ENCODE measurements at regions not wholly inside any gene's neighbourhood (a gene's known extent, or its start where the extent isn't known, plus 50 kb on each side); places are given as distances from the start of the nearest gene placed in this dataset.
"Not testable (repeated sequence)": the region's sequence is repeated elsewhere in the genome, so short reads cannot be mapped to it uniquely, and the experiment has no call there.

- no peak for DNase-seq
These were observed 256.2 kb upstream of the NPSR1 start for GRCh38 chr7:34401776-34402175.

GRCh38 chr7:34406848-34407530 lies 251.0 kb upstream of the NPSR1 start:
- no peak for DNase-seq

- no peak for DNase-seq
These were observed 250.4 kb upstream of the NPSR1 start for GRCh38 chr7:34407586-34407985.

- no peak for DNase-seq
These were observed 240.2 kb upstream of the NPSR1 start for GRCh38 chr7:34417781-34418180.

- DNase-seq: no peak
These were observed 236.5 kb upstream of the NPSR1 start for GRCh38 chr7:34421526-34421925.

GRCh38 chr7:34425194-34425593 lies 232.8 kb upstream of the NPSR1 start:
- DNase-seq: no peak

GRCh38 chr7:34425631-34426384 lies 232.2 kb upstream of the NPSR1 start:
- no peak for DNase-seq

- no peak for DNase-seq
These were observed 227.6 kb upstream of the NPSR1 start for GRCh38 chr7:34430456-34430855.

GRCh38 chr7:34438436-34438835 lies 219.6 kb upstream of the NPSR1 start:
- no peak for DNase-seq

GRCh38 chr7:34445653-34446052 lies 212.4 kb upstream of the NPSR1 start:
- DNase-seq: no peak

- not testable (repeated sequence) for DNase-seq
These were observed 209.5 kb upstream of the NPSR1 start for GRCh38 chr7:34448531-34448930.

- DNase-seq: no peak
These were observed 208.3 kb upstream of the NPSR1 start for GRCh38 chr7:34449765-34450164.

- no peak for DNase-seq
These were observed 206.8 kb upstream of the NPSR1 start for GRCh38 chr7:34451183-34451582.

GRCh38 chr7:34451923-34452322 lies 206.1 kb upstream of the NPSR1 start:
- DNase-seq: no peak

GRCh38 chr7:34452363-34452762 lies 205.7 kb upstream of the NPSR1 start:
- DNase-seq: no peak

GRCh38 chr7:34453150-34453549 lies 204.9 kb upstream of the NPSR1 start:
- no peak for DNase-seq

GRCh38 chr7:34454381-34454780 lies 203.6 kb upstream of the NPSR1 start:
- DNase-seq: no peak

- DNase-seq: no peak
These were observed 200.7 kb upstream of the NPSR1 start for GRCh38 chr7:34457329-34457728.

GRCh38 chr7:34463830-34464229 lies 194.2 kb upstream of the NPSR1 start:
- no peak for DNase-seq

GRCh38 chr7:34471844-34472243 lies 186.2 kb upstream of the NPSR1 start:
- DNase-seq: no peak

GRCh38 chr7:34486371-34486770 lies 171.6 kb upstream of the NPSR1 start:
- DNase-seq: no peak

- no peak for DNase-seq
These were observed 170.5 kb upstream of the NPSR1 start for GRCh38 chr7:34487391-34488115.

GRCh38 chr7:34488766-34489165 lies 169.3 kb upstream of the NPSR1 start:
- no peak for DNase-seq

- no peak for DNase-seq
These were observed 166.1 kb upstream of the NPSR1 start for GRCh38 chr7:34491899-34492298.
